GM21528 (cell line): ENCODE measurements at regions not wholly inside any gene's neighbourhood (a gene's known extent, or its start where the extent isn't known, plus 50 kb on each side); places are given as distances from the start of the nearest gene placed in this dataset.
"Not testable (repeated sequence)": the region's sequence is repeated elsewhere in the genome, so short reads cannot be mapped to it uniquely, and the experiment has no call there.

Experiments used
- ATAC-seq: cut with Tn5 transposase; IDR thresholded peaks from one replicate; pipeline ENCODE4 v1.9.1; 2021; ENCODE audit warnings: mild to moderate bottlenecking, moderate library complexity; ENCODE audit not compliant: unreplicated experiment, low FRiP score

DNA sequence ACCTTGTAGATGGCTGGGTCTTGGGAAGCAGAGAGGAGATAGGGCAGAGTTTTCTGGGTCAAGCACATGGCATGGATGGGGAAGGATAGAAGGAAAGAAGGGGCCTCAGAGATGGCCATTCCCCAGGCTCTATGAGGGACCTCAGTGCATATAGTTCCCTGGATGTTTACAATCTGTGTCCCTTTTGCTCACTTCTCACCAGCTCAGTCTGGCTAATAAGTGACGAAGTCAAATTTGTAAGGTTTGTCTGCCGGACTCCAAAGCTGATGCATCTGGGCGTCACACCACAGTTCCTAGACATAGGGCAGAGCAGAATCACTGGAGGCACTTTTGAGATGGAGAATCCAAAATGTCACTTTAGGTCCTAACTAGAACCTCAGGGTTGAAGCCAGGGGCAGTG is 416.4 kb upstream of the PROX1 start:
- no peak for ATAC-seq

DNA sequence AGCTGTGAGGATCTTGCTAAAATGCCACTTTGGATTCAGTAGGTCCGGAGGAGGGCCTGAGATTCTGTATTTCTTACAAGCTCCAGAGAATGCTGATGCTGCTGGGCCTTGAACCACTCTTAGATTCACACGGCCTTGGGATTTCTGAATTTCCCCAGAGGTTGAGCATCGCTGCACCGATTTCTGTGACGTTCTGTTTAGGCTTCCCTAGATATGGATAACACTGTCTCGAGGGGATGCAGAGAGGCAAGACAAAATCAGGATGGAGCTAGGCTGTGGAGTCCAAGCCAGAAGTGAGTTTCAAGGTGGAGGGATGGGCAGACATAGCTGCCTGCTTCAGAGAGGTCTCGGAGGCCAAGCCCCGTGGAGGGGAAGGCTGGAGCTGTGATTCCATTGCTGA is 415.9 kb upstream of the PROX1 start:
- no peak for ATAC-seq

DNA sequence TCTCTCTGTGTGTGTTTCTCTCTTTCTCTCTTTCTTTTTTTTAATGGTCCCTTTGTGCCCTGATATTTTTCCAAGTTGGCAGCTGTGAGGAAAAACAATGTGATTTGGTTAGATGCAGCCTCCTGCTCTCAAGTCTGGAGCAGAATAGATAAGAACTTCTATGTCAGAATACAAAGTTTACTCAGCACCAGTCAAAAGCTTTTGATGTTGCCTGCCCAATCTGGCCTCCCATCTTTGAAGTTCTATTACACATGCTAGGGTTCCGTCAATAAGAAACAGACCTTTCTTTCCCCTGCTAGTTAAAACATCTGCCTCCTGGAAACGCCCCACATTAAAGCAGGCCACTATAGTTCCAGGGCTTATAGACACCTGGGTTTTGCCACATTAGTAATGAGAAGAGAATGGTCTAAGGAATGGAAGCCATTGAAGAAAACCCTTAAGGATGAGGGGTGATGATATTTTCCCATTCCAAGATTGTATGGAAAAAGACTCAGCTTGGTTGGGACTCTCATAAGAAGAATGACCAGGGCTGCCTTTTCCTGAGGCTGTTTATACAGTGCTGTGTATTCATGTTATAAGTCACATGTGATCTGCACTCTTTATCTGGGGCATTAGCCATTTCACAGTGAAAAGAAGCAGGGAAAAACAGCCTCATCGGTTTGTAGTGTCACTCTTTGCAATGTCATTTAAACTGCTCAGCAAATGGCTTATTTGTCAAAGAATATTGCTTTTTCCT is 414.7 kb upstream of the PROX1 start:
- no peak for ATAC-seq

DNA sequence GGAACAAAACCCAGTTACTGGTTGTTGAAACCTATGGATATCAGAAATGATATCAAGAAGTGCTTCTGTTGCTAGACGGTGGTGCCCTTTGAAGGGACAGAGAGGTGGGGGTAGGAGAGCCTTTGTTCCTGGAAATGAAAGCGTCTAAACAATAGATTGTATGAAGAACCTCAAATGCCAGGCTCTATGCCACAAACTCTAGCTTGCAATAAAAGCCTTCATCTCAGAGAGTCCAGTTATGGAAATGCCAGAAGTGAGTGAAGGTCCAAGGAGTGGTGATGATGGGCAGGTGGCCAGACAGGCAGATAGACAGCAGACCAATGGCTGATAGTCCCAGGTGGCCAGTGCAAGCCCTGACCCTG is 414.1 kb upstream of the PROX1 start:
- ATAC-seq = no peak

DNA sequence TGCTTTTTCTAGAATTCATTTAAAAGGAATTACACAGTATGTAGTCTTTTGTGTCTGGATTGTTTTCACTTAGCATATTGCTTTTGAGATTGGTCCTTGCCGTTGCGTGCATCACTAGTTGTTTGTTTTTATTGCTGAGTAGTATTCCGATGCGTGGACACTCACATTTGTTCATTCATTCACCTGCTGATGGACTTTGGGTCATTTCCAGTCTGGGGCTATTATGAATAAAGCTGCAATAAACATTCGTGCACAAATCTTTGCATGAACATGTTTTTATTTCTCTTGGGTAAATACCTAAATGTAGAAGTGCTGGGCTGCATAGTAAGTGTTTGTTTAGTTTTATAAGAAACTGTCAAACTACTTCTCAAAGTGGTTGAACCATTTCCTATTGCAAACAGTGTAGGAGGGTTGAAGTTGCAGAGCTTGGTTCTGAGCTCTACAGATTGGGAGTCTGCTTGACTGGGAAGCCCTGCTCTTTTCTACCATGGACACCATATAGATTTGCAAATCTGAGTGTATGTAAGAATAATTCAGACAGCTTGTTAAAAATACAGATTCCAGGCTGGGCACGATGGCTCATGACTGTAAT is 404.7 kb upstream of the PROX1 start:
- no peak for ATAC-seq

DNA sequence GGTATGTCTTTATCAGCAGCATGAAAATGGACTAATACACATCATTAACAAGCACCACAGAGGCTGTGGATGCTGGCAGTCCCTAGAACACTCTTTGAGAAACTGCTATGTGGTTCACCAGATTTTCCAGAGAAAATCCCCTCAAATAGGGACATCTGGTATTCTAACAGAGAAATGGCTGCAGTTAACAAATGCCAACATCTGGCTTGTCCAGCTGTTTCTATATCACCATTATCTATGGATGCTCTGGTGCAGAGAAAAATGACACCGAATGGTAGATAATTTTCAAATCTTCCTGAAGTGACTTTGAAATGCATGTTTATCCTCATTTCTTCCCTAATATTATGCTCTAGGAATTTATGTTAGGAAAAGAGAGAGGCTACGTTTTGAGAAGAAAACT is 403.5 kb upstream of the PROX1 start:
- ATAC-seq = no peak

DNA sequence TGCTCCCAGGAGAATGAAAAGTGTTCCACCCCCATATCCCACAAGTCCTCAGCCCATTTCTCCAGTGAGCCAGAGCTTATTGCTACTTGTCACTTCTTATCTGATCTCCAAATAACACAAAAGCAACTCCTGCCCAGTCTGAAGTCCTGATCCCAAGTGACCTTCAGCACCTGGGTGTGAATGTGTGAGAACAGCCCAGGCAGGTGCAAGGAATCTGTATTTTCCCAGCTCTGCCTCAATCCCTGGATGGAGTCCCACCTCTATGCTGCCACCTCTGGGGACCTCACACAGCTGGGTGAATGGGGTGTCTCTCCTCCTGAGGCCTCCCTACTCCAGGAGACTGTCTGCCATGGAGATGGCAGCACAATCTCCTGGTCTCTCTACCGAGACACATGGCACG is 402.4 kb upstream of the PROX1 start:
- ATAC-seq = no peak

DNA sequence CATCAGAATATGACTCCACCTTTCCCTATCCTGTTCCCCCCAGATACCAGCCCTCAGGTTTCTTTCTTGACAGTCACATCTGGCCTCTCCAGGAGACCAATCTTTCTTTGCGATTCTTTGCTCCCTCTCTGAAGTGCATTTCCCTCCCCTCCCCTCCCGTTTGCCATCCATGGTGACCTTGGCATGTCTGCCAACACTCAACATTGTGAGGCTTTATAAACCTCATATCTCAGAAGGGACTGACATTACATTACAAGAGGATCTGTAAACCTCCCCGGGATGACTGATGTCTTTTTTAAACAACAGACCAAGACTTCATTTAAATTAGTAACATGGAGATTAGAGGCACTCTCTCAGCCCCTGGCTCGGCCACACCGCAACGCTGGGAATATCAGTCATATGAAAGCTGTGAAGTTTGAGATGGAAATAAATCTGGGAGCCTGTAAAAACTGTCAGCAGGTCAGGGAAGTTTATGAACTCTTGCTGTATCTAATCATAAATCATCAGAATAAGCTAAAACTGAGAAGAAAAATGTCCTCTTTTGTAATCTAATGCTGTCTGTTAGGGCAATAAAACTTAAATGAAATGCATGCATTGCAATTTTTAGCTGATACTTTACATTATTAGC is 401.7 kb upstream of the PROX1 start:
- no peak for ATAC-seq

DNA sequence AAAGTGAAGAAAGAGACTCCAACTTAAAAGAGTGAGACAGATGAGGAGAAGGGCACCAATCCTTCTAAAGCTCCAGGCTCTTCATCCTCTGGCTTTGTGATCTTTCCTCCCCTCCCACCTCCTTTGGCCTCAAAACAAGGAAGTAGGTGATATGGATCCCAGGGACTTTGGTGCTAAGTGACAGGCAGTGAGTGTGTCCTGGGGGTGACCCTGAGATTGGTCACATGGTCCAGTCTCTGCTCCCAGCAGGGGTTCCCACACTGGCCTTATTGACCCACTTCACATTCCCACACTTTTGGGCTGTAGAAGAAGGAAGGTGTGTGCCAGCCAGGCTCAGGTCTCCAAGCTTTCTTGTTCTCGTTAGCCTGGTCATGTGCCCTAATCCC is 401.2 kb upstream of the PROX1 start:
- no peak for ATAC-seq

DNA sequence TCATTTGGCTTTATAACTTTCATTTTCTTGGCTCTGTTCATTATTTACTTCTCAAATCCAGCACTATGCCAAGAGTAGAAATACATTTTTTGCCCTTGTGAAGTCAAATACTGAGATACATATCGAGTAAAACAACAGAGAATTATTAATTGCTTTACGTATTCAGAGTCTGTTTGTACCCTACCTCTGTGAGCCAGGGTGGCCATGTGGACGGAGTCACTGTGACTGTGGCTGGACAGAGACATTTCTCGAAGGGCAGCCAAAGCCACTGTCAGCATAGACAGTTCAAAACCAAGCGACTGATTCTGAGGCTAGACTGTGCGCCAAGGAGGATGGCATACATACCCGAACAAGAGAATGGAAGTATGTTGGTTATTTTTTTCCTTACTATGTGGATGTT is 391.0 kb upstream of the PROX1 start:
- no peak for ATAC-seq

DNA sequence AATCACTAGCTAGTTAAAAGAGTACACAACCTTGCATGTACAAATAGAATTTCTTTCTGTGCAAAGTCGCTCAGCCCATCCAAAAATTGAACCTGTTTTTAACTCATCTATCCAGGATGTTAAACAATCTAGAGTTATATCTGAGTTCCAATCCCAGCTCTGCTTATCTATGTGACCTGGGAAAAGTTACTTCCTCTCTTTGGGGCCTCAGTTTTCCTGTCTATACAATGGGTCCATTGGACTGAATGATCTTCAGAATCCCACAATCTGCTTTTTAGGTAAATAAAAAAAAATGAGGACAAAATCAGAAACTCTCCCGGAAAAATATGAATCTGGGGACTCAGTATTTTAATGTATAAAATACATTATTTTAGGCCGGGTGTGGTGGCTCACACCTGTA is 389.5 kb upstream of the PROX1 start:
- ATAC-seq = no peak

DNA sequence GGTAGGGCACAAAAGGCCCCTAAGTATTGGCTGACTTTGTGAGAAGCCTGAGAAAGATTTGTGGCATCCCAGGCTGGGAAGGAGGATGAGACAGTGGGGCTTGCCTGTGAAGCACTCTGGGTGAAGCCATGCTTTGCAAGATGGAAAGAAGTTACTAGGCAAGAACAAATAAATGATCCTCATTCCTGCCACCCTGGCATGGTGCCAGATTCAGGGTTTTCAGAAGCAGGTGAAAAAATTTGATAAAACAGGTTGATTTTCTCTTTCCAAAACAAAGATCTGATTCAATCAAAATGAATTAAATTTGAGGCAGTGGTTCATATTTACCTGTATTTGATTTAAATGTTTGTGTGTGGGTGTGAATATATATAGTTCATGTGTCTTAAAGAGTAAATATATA is 386.9 kb upstream of the PROX1 start:
- no peak for ATAC-seq

DNA sequence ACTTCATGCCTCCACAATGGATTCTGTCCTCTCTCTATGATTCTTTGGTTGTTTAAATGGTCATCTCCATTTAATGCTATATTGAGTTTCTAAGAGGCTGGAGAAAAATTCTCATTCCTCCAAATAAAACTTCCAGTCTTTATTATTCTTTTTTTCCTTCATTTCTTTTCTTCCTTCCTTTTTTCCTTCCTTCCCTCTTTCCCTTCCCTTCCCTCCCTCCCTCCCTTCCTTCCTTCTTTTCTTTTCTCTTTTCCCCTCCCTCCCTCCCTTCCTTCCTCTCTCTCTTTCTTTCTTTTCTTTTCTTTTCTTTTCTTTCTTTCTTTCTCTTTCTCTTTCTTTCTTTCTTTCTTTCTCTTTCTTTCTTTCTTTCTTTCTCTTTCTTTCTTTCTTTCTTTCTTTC is 386.1 kb upstream of the PROX1 start:
- ATAC-seq = not testable (repeated sequence)

DNA sequence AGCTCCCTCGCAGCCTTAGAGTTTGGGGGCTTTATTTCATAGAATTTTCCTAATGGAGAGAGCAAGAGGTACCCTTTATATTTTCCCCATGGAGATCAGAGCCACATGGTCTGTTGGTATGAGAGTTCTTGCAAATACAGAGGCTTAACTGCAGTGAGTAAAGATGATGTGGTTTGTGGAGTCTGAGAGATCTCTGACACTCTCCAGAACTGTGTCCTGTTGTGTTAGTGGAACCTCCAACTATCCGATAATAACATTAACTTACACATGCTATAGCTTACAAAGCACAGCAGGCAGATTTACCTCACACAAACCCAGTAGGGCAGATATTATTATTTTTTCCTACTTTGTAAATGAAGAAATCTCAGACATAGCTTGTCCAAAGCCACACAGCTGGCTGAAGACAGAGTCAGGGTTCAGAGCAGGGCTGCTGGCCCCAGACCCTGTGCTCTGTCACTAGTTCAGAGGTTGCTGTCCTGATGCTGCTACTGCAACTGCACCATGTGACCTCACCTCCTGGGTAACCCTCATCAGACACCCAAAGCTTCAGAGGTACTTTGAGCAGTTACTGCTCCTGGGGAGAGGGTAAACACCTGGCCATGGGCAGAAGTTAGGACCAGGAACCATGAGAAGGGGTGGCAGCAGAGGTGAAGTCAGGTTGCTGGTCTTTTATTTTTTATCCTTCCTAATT is 384.8 kb upstream of the PROX1 start:
- ATAC-seq = no peak

DNA sequence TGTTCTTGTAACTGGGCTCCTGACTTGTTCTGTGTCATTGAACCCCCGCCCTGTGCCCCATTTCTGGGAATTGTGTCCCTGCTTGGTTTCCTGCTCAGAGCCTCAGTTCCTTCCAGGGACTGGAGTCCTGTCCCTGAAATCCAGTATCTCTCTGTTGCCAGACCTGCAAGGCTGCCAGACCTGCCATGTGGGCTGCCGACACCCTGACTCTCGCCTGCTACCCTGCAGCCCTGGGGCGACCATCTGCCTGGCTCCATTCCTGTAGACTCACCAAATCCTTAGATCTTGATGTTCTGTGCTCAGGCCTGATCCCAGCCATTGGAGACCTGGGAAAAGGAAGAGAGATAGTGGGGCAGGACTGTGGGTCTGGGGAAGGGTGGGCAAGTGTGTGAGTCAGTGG is 383.3 kb upstream of the PROX1 start:
- ATAC-seq = no peak

DNA sequence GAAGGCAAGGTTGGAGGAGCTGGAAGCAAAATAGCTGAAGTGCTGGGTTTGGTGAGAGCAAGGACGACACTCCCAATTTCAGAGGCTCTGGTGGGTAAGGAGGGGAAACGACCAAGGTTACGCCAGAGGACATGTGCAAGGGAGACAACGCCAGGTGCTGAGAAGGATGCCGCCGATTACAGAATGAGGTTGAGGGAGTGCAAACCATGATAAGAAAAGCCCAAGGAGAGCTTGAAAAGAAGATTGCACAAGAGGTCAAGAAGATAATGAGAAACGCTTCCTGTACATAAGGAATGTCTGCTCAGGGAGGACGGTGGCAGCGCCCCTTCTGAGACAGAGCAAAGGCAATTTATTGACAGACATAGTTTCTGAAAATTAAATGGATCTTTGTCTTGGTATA is 382.0 kb upstream of the PROX1 start:
- no peak for ATAC-seq

DNA sequence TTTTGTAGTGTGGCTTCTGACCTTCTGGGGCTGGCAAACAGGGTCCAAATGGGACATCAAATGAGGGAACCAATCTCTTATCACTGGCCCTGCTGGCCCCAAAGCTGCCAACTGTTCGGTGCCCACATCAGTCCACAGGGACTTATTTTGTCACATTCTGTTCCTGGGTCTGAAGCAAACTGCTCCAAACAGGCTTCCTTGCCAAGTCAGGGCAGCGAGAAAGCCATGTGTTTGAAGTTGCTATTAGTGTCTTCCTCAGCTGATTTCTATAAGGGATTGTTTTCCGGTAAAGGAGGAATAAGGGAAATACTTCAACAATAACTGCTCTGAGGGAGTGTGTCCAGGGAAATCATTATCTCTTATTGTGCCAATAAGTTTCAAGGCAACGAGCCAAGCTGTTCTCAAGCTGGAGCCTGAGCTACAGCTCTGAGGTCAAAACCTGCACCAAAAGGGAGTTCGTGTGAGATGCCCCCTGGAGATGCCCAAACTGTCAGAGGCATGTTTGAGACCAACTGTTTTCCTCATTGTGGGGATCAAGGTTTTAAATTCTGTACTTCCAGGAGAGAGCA is 381.4 kb upstream of the PROX1 start:
- ATAC-seq = no peak

DNA sequence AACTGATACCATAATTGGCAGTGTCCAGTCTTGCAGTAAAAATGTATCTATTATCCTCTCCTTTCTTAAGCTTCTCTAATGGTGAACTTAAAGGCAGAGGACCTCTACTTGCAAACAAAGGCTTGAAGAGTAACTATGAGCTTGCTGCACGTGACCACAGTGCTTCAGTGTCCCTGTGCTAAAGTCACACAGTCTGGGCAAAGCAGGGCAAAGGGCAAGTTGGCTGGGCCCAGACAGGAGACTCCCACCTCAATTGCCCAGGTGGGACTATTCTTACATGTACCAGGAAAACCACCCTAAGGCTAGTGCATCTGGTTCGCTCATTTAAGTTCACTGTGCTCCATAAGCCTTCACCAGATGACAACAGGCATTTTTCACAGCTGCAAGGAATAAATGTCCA is 374.2 kb upstream of the PROX1 start:
- ATAC-seq = no peak

DNA sequence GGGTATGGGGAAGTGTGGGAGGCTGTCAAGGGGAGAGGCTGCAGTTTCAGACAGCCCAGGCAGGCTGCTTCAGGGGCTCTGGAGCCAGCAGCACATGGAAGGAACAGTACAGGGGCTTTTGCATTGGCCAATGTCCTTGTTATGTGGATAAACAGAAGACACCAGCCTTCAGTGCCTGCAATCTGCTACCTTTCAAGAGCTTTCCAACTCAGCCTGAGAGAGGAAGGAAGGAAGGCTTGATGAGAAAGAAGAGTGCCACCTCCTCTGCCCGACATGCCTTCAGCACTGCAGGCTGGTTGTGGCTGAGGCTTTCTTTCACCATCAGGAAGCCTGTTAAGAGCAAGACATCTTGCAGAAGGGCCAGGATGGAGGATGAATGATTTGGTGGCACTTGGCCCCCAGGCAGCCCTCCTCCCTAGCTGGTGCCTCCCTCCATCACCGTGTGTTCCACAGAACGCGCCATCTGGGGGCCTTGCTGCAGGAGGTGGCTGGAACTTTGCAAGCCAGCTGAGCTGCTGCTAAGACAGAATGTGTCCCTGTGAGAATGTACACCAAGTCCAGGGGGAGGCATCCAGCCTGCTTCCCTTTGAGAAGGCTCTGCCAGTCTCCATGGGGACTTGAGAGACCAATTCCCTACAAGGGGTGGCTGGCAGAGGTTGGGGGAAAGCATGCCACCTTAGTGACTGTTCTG is 372.4 kb upstream of the PROX1 start:
- no peak for ATAC-seq

DNA sequence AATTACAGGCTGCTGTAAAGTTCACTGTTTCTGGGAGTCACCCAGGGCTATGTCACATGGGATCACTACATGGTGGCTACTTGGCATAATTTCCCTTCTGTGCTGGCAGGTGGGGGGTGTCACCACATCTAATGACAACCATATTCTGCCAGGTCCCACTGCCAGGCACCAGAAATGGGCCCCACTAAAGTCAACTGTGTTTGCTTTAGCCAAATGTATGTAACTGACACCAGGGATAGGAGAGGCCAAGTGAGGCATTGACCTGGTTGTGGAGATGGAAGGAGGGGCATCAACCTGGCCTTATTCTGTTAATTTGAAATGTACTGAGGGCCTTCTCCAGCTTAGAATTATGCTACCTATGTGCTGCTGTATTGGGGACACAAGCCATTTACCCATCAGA is 370.6 kb upstream of the PROX1 start:
- no peak for ATAC-seq

DNA sequence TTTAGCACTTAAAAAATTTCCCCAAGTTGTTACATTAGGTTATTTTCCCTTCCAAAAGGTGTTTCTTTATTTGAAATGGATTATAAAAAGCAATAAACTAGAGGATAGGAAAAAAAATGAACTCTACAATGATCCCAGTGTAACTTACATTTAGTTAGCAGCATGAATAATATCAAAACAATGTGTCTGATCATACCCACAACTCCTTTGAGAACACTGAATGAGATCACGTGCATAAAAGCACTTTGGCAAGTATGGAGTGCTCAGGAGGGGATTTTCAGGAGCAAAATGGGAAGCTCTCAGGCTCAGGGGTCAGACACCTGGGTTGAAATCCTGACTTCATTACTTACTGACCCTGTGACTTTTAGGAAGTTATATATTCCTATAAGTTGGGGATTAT is 369.7 kb upstream of the PROX1 start:
- no peak for ATAC-seq
